Glomerular visceral epithelial cell (primary cell): ENCODE measurements at regions not wholly inside any gene's neighbourhood (a gene's known extent, or its start where the extent isn't known, plus 50 kb on each side); places are given as distances from the start of the nearest gene placed in this dataset.

Source experiments
- DNase-seq: peaks from one replicate; pipeline ENCODE4 v3.0.0-alpha.2; 2016; ENCODE audit errors: extremely low spot score

- DNase-seq: no peak
These were observed 131.4 kb upstream of the LINGO1 start for GRCh38 chr15:77764095-77764494.

GRCh38 chr15:77762747-77763355, 130.1 kb upstream of the LINGO1 start:
- no peak for DNase-seq

- no peak for DNase-seq
These were observed 127.3 kb upstream of the LINGO1 start for GRCh38 chr15:77759896-77760592.

- no peak for DNase-seq
These were observed 121.2 kb upstream of the LINGO1 start for GRCh38 chr15:77753939-77754338.

- peak; percentile 8 for DNase-seq
These were observed 120.7 kb upstream of the LINGO1 start for GRCh38 chr15:77753281-77753873.

GRCh38 chr15:77749998-77750540, 117.4 kb upstream of the LINGO1 start:
- no peak for DNase-seq

- DNase-seq: no peak
These were observed 116.7 kb upstream of the LINGO1 start for GRCh38 chr15:77749236-77749997.

GRCh38 chr15:77748078-77749064, 115.7 kb upstream of the LINGO1 start:
- DNase-seq: no peak

- no peak for DNase-seq
These were observed 114.7 kb upstream of the LINGO1 start for GRCh38 chr15:77747175-77748077.

- no peak for DNase-seq
These were observed 113.8 kb upstream of the LINGO1 start for GRCh38 chr15:77746254-77747174.

GRCh38 chr15:77744398-77744797, 111.7 kb upstream of the LINGO1 start:
- DNase-seq: no peak

GRCh38 chr15:77742570-77742969, 109.9 kb upstream of the LINGO1 start:
- no peak for DNase-seq

- DNase-seq: no peak
These were observed 109.4 kb upstream of the LINGO1 start for GRCh38 chr15:77742127-77742526.

GRCh38 chr15:77741106-77741505, 108.4 kb upstream of the LINGO1 start:
- DNase-seq: no peak

GRCh38 chr15:77739591-77740378, 107.1 kb upstream of the LINGO1 start:
- no peak for DNase-seq

- DNase-seq: no peak
These were observed 106.0 kb upstream of the LINGO1 start for GRCh38 chr15:77738441-77739302.

GRCh38 chr15:77738038-77738370, 105.3 kb upstream of the LINGO1 start:
- no peak for DNase-seq
